Neutrophil (primary cell): ENCODE measurements at regions not wholly inside any gene's neighbourhood (a gene's known extent, or its start where the extent isn't known, plus 50 kb on each side); places are given as distances from the start of the nearest gene placed in this dataset.

Source experiments
- H3K27ac ChIP-seq: fragments of 200-600 bp; sonication (generic); 2 replicates; pipeline ENCODE4 v1.5.1; 2016; ENCODE audit warnings: mild to moderate bottlenecking, moderate library complexity
- H3K27me3 ChIP-seq: fragments of 200-600 bp; sonication (generic); 2 replicates; pipeline ENCODE4 v1.6.0; 2016; ENCODE audit warnings: mild to moderate bottlenecking
- H3K36me3 ChIP-seq: fragments of 200-600 bp; sonication (generic); 2 replicates; pipeline ENCODE4 v1.5.1; 2017
- H3K4me1 ChIP-seq, 2 experiments: fragments of 200-600 bp in 1 of 2; sonication (generic) in 1 of 2; 1 replicate in 1 of 2; 2 replicates in 1 of 2; pipeline versions ENCODE4 v1.5.1 to v1.6.1; 2013 to 2016; ENCODE audit warnings: low read depth in 1 of 2, low read length in 1 of 2, mild to moderate bottlenecking in 1 of 2, moderate library complexity in 1 of 2; ENCODE audit not compliant: control insufficient read depth in 1 of 2, insufficient read depth in 1 of 2
- H3K4me3 ChIP-seq, 2 experiments: fragments of 200-600 bp in 1 of 2; sonication (generic) in 1 of 2; 1 replicate in 1 of 2; 2 replicates in 1 of 2; pipeline ENCODE4 v1.5.1; 2013 to 2016; ENCODE audit warnings: low read depth in 1 of 2, low read length in 1 of 2, mild to moderate bottlenecking in 1 of 2, moderate library complexity in 1 of 2
- H3K9me3 ChIP-seq: fragments of 200-600 bp; sonication (generic); 2 replicates; pipeline ENCODE4 v1.5.1; 2016
- TF ChIP-seq, protein P1 (sequence below): fragments of 200-600 bp; sonication (generic); IDR thresholded peaks from 2 replicates; pipeline ENCODE4 v1.5.1; 2016; ENCODE audit warnings: antibody characterized with exemption

DNA sequence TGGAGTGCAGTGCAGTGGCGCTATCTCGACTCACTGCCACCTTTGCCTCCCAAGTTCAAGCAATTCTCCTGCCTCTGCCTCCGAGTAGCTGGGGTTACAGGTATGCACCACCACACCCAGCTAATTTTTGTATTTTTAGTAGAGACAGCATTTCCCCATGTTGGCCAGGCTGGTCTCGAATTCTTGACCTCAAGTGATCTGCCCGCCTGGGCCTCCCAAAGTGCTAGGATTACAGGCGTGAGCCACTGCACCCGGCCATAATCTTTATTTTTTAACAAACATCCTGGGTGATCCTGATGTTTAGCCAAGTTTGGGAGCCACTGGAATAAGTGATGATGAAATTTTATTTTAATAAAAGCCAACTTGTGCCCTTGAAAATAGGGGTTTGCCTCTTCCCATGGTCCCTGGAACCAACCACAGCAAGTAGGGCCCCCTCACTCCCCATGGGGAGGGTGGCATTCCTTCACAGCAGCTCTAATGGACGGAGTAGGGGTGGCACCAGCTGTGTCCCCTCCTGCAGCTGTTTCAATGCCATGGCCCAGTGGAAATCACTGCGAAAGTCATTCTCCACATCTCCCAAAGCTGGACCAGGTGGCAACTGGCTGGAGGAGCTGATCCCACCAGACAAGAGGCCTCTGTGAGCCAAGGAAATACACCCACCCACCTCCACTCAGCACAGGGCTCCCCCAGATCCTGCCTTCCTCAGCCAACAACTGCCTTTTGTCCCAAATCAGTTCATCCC is 194.8 kb downstream of the ZFP36L2 start:
- TF ChIP-seq, protein P1, sequence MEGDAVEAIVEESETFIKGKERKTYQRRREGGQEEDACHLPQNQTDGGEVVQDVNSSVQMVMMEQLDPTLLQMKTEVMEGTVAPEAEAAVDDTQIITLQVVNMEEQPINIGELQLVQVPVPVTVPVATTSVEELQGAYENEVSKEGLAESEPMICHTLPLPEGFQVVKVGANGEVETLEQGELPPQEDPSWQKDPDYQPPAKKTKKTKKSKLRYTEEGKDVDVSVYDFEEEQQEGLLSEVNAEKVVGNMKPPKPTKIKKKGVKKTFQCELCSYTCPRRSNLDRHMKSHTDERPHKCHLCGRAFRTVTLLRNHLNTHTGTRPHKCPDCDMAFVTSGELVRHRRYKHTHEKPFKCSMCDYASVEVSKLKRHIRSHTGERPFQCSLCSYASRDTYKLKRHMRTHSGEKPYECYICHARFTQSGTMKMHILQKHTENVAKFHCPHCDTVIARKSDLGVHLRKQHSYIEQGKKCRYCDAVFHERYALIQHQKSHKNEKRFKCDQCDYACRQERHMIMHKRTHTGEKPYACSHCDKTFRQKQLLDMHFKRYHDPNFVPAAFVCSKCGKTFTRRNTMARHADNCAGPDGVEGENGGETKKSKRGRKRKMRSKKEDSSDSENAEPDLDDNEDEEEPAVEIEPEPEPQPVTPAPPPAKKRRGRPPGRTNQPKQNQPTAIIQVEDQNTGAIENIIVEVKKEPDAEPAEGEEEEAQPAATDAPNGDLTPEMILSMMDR: no peak
- no peak overlapping the region for H3K27ac ChIP-seq
- no peaks in the 10 kb centered on the region for H3K36me3 ChIP-seq
- no peaks in the 10 kb centered on the region for H3K27me3 ChIP-seq
- H3K9me3 ChIP-seq: no peaks in the 10 kb centered on the region
- peaks cover 4 to 10% of the 10 kb centered on the region in 2 experiments for H3K4me1 ChIP-seq
- H3K4me3 ChIP-seq: no peak overlapping the region

DNA sequence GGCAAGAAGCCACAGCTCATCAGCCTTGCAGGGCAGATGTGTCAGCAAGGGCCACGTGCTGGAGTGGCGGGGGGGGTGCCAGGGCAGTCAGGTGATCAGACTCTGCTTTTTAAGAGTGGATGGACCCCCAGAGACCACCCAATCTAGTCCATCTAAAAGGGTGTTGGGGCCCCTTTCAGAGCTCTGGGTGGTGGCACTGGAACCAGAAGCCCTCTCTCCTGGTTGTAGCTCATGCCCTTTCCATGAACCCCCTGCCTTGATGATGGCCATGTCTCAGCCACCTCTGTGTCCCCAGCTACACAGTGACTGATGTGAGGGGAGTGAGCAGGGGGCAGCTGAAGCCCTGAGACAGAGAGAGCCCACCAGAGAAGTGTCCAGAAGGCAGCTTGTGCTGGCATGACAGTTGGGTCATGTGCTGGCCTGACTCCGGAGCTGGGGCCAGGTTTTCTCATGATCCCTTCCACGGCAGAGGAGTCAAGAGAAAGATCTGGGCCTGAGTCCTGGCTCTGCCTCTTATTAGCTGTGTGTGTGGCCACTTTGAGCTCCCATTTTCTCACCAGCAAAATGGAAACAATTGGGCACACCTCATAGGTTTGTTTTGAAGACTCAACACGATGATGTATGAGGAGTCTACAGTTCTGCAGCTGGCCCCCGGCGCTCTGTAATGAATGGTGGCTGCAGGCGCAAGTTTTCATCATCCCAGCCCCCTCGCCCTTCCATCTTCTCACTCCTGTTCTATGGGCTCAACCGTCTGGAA is 195.7 kb downstream of the ZFP36L2 start:
- H3K36me3 ChIP-seq: no peaks in the 10 kb centered on the region
- no peaks in the 10 kb centered on the region for H3K27me3 ChIP-seq
- H3K4me3 ChIP-seq: no peak overlapping the region
- peaks cover 4 to 10% of the 10 kb centered on the region in 2 experiments for H3K4me1 ChIP-seq
- no peak overlapping the region for H3K27ac ChIP-seq
- H3K9me3 ChIP-seq: no peaks in the 10 kb centered on the region
- TF ChIP-seq, protein P1: no peak

DNA sequence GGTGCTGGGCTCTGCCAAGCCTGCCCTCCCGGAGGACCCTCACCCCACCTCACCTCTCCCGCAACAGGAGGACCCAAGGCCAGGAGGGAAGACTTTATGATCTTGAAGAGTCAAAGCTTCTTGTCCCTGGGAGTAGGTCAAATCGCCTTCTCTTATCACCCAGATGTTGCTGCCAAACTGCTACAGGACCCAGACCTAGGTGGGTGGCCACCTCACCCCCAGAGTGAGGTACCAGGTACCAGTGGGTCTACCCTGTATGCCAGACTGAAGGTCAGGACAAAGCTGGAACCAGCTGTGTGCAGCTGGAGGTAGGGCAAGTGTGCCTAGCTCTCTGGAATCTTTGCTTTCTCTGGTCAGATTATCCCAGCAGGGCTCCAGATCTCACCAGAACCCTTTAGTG is 197.2 kb downstream of the ZFP36L2 start:
- no peak overlapping the region for H3K27ac ChIP-seq
- no peaks in the 10 kb centered on the region for H3K36me3 ChIP-seq
- no peaks in the 10 kb centered on the region for H3K27me3 ChIP-seq
- TF ChIP-seq, protein P1: no peak
- no peaks in the 10 kb centered on the region for H3K9me3 ChIP-seq
- H3K4me1 ChIP-seq: peaks cover 4 to 23% of the 10 kb centered on the region in 2 experiments
- H3K4me3 ChIP-seq: no peak overlapping the region

DNA sequence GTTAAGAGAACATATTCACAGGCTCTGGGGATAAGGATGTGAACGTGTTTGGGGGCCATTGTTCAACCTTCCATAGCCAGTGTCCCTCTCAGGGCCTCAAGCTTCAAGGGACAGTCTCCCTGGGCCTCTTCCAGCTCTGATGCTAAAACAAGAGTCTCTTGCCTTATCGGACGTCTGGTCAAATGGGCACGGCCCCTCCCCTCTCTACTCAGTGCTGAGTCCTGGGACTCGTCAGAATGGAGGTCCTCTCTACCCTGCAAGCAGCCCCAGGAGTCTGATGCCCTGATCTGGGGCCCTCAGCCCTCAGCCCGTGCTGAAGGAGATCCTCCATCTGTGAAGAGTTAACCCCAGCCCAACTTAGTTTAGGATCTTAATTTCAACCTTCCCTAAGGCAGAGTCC is 198.2 kb downstream of the ZFP36L2 start:
- Histone ChIP-seq H3K4me3 (no peak overlapping the region), H3K36me3 (no peaks in the 10 kb centered on the region), H3K9me3 (no peaks in the 10 kb centered on the region), H3K4me1 (peaks cover 4 to 24% of the 10 kb centered on the region in 2 experiments), H3K27ac (no peak overlapping the region), H3K27me3 (no peaks in the 10 kb centered on the region)
- TF ChIP-seq, protein P1: no peak

DNA sequence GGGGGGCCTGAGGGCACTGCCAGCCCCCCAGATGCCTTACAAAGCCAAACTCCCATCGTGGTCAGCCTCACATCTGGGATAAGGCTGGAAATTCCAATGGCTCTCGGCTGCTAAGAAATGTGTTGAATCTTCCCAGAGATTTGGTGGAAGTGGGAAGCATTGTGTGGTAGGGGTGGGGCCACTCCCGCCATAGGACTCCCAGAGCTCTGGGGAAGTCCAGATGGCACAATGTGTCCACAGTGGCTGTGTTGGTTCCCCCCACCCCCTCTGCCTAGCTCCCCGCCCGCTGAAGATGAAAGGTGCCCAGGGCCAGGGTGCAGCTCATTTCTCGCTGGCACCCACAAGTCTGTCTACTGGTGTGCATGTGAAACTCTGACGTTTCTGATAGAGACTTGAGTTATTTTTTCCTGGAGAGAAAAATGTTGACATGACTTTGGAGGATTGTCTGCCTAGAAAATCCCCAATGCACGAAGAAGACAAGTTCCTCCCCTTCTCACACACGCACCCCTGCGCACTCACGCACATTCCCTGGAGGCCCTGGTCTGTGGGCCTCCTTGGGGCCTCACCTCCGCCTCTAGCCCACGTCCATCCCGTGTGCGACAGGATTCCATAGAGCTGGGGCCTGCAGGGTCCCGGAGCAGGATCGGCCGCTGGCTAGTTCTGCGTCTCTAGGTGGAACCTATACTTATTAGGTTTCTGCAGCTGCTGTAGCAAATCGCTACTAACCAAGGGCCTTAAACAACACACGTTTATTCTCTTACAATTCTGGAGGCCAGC is 199.1 kb downstream of the ZFP36L2 start:
- Histone ChIP-seq H3K27ac (no peak overlapping the region), H3K36me3 (no peaks in the 10 kb centered on the region), H3K4me1 (peaks cover 4 to 24% of the 10 kb centered on the region in 2 experiments), H3K4me3 (no peak overlapping the region), H3K27me3 (no peaks in the 10 kb centered on the region), H3K9me3 (no peaks in the 10 kb centered on the region)
- TF ChIP-seq, protein P1: no peak
